HG02678 (cell line): ENCODE measurements at regions not wholly inside any gene's neighbourhood (a gene's known extent, or its start where the extent isn't known, plus 50 kb on each side); places are given as distances from the start of the nearest gene placed in this dataset.
"Not testable (repeated sequence)": the region's sequence is repeated elsewhere in the genome, so short reads cannot be mapped to it uniquely, and the experiment has no call there.

Experiments used
- ATAC-seq: cut with Tn5 transposase; IDR thresholded peaks from one replicate; pipeline ENCODE4 v1.9.1; 2021; ENCODE audit warnings: mild to moderate bottlenecking, moderate library complexity; ENCODE audit not compliant: unreplicated experiment

DNA sequence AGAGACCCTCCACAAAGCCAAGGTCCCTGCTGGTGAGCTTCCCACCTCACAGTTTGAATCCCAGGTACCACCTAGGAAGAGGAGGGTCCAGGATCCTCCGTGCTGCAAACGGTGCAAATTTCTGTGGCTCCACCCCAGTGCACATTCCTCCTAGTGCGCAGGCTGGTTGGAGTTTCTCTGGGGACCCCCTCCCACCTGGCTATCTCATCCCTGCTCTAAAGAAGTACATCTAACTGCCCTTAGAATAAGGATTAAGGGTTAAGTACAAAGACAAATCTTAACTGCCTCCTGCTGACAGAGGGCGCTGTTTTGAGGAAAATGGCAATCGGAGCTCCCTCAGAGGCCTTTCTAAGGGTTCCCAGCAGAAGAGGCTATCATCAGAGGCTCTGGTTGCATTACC lies 109.6 kb upstream of the FSIP2 start:
- no peak for ATAC-seq

DNA sequence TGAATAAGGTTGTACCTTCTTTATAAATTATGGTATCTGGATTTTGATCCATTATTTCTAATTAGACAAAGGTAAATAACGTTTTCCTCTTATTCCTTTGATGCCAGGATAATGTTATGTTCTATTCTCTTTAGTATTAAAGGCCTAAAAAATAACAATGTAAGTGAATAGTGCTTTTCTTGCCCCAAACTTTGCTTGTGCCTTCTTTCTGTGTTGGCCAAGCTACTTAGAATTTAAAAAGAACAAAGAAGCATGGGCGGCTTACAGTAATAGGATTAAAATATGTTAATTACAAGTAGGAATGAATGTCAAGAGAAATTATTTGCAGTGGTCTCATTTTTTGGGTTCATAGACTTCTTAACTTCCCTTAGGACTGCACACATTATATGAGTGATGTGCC lies 105.0 kb upstream of the FSIP2 start:
- ATAC-seq, result no peak

DNA sequence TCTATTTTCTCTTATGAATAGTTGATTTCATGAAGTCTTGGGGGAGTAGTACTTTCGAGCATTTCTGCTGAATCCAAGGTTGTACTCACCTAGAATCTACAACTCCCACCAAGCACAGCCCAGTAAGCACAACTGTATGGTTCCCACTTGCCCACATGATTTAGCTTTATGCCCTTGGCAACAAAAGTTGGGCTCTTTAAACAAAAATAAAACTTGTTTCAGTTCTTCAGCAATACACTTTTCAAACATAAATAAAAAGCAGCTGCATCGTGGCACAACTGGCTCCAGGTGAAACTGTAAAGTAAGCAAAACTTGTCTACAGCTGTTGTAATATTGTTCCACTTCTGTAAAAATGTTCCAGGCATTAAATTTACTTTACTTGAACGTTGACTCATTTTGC lies 99.8 kb upstream of the FSIP2 start:
- no peak for ATAC-seq

DNA sequence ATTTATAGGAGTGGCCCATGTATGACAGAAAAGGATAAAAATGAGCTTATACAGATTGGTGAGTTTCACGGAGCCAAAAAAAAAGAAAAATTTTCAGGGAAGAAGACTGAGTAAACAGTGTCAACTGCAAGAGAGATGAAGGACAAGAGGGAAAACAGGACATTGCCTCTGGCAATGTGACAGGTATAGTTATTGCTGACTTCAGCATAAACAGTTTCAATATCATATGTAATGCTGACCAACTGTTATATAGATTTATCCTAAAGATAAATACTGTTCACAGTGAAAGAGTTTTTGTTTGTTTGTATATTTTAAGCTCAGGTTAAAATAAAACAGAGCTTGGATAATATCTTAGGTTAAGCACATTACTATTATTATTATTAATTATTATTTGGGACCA lies 98.0 kb upstream of the FSIP2 start:
- ATAC-seq, result no peak

DNA sequence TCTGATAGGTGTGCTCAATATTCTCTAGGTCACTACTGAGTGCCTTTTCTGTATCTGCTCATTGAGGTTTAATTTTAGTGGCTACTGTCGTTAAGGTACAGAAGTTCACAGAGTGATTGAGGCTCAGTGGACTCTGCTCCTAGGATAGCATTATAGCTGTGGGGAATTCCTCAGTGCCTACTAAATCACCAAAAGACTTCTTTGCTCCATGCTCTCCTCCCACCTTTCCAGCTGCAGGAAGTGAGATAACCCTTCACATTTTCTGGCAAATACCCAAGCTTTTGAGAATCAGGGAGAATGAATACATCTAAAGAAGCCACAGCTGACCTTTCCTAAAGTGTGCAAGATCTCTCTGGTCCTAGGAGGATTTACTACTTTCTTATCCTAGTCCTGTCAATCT lies 95.2 kb upstream of the FSIP2 start:
- no peak for ATAC-seq

DNA sequence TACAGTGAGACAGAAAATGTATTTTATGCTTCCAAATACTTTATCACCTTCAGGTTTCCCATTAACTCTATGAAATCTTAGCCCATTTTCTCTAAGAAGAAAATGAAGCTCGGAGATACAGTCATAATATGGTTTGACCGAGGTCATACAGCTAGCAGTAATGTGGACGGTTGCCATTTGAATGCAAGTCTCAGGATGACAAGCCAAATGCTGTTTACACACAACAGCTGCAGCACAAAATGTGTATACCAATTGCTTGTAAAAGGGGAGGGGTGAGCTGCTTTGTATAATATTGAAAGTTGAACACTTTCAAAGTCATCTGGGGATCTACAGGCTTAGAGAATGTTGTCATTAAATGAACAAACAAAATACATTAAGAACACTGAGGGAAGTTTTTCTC lies 93.8 kb upstream of the FSIP2 start:
- ATAC-seq, result no peak

DNA sequence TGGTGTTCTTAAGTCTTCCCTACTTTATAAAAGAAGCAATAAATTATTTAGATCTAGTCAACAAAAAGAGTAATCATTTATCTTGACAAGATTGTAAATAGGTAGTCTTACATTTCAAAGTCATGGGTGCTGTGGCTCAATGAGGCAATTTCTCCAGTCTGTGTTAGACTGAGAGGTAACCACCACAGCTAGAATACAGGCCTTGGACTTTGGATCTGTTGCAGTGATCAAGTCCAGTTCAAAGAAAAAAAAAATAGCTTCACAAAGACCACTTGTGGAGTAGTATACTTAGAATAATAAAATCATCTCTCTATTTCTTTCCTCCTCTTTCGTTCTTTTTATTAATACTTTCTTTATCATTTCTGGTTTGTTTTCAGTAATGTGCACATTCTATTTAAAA lies 93.1 kb upstream of the FSIP2 start:
- ATAC-seq, result no peak

DNA sequence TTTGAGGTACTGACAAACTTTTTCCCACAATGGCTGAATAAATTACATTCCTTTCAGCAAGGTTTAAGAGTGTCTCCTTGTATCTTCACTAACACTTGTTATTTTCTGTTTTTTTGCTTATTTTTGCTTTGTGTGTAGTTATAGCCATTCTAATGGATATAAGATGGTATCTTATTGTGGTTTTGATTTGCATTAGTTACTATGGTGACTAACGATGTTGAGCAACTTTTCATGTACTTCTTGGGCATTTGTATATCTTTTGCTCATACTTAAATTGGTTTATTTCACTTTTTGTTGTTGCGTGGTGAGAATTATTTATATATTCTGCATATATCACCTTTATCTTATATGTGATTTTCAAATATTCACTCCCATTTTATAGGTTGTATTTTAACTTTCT lies 79.9 kb upstream of the FSIP2 start:
- no peak for ATAC-seq

DNA sequence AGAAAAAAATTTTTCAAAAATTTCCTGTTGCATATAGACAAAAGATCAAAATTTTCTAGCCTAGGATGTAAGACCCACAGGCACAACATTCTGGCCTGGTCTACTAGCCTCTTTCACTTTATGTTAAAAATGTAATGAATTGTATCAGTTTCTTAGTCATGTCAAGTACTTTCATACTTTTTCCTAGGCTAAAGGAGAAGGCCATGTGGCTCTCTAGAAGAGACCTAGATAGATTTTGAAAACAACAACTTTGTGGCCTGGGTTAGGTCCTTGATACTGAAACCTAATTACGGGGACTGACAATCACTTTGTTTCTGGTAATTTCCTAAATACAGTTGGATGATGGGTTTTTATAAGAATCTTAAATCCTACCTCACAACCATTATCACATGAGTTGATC lies 74.8 kb upstream of the FSIP2 start:
- ATAC-seq, result no peak

DNA sequence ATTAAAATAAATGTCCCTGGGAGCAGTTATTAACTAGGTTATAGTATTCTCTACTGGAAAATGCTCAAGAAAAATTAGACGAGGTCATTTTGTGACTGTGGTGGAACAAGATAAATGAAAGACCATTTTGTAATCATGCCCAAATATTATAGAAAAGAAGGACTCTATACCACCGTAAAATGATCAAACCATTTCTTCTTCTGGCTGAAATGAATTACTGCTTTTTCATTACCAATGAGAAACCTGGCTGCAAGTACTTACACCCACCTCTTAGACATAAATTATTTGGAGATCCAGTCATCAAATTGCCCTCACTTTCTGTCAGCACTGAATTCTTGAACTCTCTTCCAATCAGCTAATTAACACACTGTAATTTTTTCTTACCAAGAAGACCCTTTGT lies 74.2 kb upstream of the FSIP2 start:
- no peak for ATAC-seq

DNA sequence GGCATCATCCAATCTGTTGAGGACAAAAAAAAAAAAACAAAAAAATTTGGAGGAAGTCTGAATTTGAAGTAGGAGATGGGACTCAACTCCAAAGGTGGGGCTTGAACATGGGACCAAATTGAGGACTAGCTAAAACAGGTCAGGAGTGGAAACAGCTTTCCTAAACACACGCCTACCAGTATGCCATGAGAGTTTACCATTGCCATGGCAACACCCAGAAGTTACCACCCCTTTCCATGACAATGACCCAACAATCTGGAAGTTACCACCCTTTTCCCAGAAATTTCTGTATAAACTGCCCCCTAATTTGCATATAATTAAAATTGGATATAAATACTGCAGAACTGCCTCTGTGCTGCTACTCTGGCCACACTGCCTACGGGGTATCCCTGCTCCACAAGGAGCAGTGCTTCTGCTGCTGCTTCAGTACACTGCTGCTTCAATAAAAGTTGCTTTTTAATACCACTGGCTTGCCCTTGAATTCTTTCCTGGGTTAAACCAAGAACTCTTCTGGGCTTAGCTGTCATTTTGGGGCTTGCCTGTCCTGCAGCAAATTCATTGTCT lies 73.3 kb upstream of the FSIP2 start:
- ATAC-seq, result no peak

DNA sequence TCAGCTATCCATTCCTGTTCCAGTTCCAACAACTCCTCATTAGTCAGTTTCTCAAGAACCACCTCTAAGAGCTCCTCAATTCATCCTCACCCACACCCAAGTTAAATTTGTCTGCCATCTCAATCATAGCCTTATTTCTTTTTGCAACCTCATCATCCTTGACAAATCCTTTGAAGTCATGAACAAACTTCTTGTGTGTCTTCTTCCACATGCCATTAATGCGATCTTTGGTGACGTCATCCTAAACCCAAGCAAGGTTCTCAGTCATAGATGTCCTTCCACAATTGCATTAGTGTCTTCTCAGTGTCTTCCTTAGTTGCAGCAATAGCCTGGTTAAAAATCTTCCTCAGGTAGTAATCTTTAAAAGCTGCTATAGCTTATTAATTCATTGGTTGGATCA lies 71.2 kb upstream of the FSIP2 start:
- ATAC-seq, result no peak

DNA sequence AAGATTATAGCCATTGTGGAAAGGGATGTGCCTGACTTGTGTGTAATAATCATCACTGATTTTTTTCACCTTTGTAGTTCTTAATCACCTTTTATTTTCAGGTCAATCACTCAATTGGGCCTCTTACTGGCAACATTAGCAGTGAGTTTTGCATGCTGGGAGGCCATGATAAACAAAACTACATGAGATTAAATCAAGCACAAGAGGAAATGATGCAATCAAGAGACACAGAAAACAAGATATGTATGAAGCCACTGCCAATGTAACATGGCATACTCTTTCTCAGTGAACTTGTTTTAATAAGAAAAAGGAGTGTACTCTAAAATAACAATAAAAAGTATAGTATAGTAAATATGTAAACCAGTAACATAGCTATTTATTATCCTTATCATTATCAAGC lies 69.9 kb upstream of the FSIP2 start:
- no peak for ATAC-seq

DNA sequence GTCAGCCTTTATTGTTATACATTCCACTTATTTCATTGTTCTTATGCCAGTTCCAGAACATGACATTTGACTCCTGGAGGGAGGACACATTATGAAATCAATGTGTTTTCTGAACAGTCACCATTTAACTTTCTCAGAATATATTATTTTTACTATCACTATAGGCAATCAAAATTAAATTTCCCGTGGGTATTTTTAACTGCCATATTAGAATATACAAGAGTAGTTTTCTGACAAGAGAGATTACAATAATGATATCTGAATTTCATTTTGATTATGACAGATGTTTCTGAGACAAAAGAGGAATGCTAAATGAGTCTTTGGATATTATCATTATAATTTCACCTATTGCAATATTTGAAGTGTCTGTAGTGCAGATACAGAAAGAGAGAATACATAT lies 64.4 kb upstream of the FSIP2 start:
- no peak for ATAC-seq

DNA sequence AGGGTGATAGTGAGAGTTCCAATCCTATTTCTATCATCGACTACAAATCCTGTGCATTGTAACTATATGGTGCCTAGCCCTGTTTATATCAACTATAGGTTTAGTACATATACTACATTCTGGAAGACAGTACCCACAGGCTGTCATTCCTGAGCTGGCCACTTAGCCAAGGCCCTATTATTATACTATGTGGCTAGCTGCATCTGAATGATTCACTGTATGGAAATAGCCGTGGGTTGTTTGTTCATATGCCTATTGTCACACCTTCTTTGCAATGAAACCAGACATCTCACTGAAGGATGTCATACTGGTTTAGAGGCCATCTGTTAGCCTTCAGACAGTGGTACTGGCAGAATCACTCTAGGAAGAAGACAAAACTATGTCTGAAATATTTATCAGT lies 62.3 kb upstream of the FSIP2 start:
- ATAC-seq, result no peak

DNA sequence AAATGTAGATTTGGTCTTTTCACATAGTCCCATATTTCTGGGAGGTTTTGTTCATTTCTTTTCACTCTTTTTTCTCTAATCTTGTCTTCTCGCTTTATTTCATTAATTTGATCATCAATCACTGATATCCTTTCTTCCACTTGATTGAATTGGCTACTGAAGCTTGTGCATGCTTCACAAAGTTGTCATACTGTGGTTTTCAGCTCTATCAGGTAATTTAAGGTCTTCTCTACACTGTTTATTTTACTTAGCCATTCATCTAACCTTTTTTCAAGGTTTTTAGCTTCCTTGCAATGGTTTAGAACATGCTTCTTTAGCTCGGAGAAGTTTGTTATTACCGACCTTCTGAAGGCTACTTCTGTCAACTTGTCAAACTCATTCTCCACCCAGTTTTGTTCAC lies 51.6 kb upstream of the FSIP2 start:
- not testable (repeated sequence) for ATAC-seq

DNA sequence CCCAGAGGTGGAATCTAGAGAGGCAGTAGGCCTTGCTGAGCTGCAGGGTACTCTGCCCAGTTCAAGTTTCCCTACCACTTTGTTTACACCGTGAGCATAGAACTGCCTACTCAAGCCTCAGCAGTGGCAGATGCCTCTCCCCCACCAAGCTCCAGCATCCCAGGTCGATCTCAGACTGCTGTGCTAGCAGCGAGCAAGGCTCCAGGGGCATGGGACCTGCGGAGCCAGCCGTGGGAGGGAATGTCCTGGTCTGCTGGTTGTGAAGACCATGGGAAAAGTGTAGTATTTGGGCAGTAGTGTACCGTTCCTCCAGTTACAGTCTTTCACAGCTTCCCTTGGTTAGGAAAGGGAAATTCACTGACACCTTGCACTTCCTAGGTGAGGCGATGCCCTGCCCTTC lies 50.6 kb upstream of the FSIP2 start:
- ATAC-seq, result no peak
